Stimulated activated CD8-positive, alpha-beta memory T cell treated with anti-CD3 and anti-CD28 coated beads, Interleukin-7, amount 100 ng/mL, for 24 hours (primary cell): ENCODE measurements at regions not wholly inside any gene's neighbourhood (a gene's known extent, or its start where the extent isn't known, plus 50 kb on each side); places are given as distances from the start of the nearest gene placed in this dataset.

ENCODE experiments used
- DNase-seq: peaks from one replicate; pipeline ENCODE4 v3.0.0-alpha.2; 2020; ENCODE audit warnings: low read depth

DNA sequence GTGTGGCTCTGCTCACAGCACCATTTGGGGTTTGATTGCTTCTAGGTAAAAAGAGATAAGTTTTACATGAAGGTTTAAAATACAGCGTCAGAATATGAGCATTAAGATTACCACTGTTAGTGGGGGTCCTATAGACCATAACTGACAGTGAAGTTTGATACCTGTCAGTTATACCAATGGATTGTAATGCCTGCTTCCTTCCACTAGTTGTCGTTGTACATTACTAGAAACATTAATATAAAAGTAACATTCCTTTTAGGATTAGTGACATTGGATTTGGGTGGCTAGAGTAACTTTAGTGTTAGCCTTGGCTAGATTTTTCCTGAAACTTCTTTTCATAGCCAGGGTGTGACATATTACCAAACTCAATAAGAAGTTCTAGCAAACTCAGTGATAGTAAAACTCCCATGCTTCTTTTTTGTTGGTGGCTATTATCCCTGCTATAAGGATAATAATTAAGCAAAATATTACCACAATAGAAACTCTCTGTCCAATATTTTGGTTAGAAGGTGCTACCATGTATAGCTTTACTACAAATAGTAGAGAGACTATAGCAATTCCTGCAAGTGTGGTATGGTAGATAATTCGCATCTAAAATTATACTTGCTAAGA, 57.1 kb downstream of the FAM181B start:
- no peak for DNase-seq

DNA sequence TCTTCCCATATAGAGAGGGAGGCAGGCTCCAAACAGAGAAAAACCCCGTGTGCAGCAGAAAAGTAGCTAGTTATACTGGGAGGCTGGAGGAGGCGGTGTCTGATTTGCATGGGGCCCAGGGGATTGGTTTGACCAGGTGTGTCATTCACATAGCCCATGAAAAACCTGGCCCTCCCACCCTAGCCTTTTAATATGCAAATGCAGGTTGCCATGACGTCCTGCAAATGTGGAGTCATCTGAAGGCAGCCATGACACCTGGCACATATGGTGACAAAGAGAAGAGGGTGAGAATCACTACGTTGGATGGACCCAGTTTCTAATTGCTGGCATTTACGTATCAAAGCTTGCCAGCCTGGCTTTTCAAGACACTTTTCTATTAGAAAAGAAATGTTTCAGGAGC, 57.8 kb downstream of the FAM181B start:
- DNase-seq = no peak

DNA sequence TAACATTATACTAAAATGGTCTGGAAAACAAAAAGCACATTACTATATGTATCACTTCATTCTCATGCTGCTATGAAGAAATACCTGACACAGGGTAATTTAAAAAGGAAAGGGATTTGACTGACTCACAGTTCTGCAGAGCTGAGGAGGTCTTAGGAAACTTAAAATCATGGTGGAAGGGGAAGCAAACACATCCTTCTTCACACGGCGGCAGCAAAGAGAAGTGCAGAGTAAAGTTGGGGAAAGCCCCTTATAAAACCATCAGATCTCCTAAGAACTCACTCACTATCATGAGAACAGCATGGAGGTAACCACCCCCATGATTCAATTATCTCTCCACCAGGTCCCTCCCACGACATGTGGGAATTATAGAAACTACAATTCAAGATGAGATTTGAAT, 60.0 kb downstream of the FAM181B start:
- DNase-seq = no peak

DNA sequence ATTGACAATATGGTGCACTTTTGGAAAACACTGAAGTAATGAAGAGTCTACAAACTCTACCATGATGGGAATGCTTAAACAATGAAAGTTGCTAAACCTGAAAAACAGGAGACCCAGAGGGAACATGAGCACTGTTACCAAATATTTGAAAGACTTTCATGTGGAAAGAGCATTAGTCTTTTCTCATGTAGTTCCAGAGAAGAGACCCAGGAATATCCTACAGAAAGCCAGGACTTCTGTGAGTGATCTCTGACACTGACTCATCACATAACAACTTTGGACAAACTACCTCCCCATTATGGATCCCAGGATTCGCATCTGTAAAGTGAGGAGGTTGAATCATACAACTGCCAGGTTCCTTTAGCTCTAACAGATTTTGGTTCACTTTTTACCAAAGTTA, 62.2 kb downstream of the FAM181B start:
- no peak for DNase-seq

DNA sequence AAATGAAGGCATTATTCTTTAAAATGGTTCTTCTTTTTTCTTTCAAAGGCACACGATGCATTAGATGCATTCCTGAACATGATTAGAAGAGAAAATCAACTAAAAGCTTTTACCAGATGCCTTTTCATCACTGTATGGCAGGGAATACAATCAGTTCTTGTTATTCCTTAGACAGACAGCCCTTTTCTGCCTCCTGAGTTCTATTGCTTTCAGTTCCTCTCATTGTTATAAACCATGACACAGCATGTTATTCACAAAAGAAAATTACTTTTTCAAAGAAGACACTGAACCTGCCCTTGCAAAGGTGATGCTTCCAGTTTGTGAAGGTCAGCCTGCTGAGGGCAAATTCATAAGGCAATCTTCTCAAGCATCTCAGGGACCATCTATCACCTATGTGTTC, 70.1 kb downstream of the FAM181B start:
- DNase-seq = no peak

DNA sequence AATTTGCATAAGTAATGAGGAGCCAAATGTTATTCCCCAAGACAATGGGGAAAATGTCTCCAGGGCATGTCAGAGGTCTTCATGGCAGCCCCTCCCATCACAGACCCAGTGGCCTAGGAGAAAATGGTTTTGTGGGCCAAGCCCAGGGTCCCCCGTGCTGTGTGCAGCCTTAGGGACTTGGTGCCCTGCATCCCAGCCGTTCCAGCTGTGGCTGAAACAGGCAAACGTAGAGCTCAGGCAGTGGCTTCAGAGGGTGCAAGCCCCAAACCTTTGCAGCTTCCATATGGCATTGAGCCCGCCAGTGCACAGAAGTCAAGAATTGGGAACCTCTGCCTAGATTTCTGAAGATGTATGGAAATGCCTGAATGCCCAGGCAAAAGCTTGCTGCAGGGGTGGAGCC, 79.9 kb downstream of the FAM181B start:
- no peak for DNase-seq

DNA sequence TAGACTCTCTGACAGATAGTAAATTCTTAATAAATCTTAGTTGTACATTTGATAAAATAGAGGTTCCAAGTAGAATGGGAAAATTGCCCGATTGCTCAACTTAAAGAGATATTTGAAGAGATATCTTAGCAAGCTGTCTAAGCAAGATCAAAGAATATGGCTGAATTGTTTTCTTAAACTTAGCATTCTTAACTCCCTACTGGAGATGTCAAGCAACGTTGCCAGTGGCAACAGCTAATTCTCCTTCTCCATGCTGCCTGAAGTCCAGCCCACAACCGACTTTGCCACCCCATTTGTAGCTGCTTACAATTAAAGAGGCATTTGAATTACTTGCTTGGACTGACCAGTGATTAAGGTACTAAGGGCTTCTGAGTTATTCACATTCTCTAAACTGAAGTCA, 94.4 kb downstream of the FAM181B start:
- no peak for DNase-seq

DNA sequence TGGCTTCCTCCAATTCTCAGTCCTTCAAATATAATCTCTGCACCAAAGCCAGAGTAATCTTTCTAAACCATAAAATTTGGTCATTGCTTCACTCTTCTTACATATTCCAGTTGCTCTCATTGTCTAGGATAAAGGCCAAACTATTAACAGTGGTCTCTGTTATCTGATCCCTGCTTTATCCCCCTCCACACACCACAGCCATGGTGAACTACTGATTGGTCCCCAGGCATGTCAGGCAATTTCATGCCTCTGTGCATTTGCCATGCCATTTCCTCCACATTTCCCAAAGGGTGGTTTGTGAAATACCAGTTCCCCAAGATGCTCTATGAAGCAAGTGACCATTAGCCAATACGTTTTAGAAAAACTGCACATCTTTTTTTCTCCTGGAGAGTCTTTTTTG, 97.0 kb downstream of the FAM181B start:
- DNase-seq = no peak

DNA sequence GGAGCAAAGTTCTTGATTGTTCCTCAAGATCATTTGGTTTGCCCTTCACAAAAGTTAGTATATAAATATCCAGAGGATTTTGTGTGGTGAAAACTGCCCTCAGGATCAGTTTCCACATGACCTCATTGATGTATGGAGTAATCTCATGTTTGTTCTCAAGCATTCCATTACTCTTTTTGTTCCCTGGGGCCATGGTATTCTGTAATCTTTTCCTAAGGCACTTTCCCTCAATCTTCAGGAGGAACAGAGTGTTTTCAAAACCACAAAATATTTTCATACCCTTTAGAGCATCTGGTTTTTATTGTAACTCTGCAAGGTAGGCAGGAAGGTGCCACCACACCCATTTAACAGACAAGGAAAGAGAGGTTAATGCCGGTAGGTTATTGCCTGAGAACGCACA, 99.6 kb downstream of the FAM181B start:
- no peak for DNase-seq

DNA sequence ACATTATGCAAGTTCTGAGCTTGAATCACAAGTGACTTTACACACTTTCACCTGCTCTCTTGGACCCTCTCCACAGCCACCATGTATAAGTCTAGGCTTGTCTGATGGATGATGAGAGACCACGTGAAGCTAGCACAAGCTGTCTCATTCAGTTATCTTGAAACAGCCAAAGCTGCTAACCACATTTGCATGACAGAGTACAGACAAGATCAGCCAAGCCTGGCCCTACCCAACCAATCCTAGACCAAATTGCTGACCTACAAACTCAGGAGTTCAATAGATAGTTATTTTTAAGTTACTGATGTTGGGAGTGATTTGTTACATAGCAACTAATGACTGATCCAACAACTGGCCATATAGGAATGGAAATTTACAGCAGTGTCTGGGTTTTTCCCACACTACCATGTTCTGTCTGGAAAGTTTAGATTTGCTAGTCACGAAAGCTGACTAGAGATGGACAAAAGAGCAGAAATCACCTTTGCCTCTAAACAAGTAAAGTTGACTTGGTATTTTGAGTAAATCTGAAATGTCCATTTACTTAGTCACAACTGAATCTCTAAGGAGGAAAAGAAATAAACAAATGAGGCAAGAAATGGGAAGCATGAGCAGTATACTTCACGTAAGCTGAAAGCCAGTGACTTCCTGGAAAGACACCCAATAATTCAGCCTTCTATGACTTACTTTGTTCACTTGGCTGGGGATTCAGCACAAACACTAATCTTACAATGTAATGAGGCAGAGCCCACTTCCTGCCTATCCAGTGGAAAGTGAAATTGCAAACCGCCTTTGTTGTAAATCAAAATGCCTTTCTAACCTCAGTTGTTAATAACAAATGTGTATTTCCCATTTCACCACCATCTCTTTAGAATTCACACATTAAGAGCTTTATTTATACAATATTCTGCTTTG, 101.7 kb downstream of the FAM181B start:
- DNase-seq = no peak

DNA sequence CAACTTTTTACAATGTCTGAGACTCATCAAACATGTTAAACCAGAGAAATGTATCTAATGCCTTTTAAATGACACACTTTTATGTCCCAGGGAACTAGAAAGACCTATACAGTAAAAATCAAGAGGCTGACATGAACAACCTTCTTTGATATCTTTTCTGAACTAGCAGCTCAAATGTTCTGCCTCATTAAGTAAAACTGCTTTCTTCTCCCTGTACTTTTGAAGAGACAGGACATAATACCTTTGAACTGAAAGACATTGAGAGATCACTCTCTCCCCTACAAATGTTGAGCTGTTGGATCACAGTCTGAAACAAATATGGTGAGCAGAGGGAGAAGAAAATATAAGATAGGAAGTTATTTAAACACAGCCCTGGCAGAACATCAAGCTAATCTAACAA, 123.0 kb downstream of the FAM181B start:
- no peak for DNase-seq

DNA sequence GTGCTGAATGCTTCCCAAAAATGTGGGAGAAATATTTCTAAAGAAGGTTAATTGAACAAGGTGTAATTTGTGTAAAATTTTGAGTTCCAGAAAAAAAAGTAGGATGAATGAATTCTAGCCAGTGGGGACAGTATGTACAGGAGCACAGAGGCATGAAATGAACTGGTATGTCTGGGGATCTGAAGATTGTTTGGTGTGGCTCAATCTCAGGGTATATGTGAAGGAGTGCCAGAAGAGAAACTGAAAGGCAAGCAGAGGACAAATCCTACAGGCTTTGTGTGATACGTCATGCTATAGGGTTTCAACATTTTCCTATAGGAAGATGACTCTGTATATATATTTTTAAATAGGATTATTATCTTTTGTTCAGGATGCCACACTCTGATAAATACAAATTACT, 126.9 kb downstream of the FAM181B start:
- no peak for DNase-seq

DNA sequence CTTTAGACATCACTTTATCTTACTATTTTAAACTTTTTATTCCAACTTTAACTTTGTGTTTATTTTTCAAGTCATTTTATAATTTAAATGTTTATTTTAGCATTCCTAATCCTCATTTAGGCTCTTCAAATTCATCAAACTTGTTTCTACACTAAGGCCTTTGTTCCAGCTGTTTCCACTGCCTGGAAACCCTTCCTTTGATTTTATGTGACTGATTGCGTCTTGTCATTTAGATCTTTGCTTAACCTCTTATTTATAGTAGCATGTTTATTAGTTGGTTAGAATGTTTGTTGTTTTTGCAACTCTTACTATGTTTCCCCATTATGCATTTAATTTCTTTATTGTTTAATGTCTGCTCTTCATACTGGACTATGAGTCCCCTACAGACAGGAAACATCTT, 132.0 kb downstream of the FAM181B start:
- DNase-seq = no peak

DNA sequence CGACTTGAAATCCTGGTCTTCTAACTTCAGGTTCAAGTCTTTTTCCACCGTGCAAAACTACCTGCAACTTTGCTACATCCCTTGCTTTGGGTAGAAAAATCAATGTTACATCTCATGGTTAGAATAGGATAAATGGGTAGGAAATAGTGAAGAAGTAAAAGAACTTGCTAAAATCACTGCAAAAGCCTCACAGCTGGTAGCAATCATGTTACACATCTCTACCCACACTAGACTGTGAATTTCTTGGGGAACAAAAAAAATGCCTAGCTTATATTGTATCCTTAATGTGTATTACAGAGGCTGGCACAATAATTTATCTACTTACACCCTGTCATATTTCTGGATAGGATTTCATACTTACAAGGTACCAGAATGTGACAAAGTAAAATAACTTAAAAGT, 133.8 kb downstream of the FAM181B start:
- no peak for DNase-seq

DNA sequence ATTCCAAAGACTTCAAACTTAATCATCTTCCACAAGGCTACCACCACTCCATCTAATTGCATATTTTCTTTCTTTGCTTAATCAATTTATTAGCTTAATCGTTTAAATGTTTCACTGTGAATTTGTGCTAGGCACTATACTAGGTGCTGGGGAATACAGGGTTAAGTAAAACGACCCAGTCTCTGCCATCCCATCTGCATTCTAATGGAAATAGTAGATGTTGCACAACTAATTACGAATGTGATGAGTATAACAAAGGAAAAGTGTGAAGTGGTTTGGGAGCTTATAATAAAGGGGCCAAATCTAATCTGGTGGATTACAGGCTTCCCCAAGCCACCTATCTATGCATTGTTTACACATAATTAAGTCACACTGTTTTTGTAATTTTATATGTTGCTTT, 147.1 kb downstream of the FAM181B start:
- DNase-seq = no peak

DNA sequence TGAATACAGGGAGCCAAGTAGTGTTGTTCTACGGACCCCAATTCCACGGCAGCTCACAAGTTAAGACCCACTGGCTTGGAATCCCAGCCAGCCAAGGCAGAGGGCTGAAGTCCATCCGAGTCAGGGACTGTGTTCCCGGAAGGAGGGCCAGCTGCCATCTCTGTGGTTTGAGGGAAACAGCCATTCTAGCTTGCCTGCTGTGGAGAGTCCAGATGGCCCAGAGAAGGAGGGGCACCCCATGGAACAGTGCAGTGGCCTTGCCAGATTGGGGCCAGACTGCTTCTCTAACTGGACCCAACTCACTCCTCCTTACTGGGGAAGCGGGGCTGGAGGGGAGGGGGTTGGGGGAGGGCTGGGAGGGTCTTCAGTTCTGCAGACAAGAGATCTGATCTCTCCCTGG, 156.4 kb downstream of the FAM181B start:
- no peak for DNase-seq

DNA sequence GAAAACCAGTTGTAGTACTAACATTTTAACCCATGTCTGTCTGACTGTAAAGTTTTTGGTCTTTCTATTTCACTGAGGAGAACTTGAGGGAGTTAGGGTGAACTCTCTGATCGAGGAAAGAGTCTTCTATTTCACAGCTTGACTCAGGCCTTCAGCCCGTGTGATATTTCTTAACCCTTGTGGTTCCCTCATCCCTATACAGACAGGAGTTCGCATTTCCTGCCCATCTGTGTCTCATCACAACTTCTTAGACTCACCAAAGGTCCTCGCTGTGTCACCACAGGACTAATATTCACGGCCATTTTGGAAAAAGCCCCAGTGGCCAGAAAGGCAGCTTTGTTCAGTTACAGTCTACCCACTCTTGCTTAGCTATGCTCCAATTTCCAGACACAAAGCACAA, 172.8 kb downstream of the FAM181B start:
- no peak for DNase-seq

DNA sequence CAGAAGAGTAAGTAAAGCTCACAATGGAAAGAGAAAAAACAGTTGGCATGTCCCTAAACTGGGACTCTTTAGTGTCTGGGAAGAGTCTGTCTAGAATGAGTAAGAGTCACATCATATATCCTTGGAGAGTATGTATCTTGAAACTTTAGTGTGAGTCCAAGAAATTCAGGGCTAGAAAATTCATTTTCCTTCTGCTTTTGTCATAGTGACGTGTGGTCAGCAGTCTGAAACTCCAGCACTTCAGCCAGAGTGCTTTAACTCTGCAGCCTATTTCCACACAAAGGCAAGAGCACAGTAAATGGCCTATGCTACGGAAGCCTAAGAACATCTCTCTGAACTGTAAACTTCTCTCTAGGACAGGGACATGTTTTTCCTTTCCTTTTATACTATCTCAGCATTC, 174.1 kb downstream of the FAM181B start:
- DNase-seq = no peak

DNA sequence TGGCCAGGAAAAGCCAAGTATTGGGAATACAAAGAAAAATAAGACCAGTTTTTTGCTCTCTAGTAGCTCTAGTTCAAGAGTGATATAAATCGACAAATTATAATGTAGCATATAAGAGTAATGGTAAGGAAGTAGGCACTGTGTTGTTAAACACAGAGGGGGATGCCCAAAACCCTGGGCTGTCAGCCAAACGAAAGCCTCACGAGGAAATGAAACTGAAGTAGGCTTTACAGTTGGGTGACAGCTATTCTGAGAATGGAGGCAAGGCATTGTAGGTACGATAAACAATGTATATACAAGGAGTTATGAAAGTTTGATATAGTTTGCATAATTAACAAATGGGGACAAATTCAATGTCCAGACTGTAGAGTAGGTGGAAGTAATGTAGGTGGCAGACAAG, 176.4 kb downstream of the FAM181B start:
- DNase-seq = no peak

DNA sequence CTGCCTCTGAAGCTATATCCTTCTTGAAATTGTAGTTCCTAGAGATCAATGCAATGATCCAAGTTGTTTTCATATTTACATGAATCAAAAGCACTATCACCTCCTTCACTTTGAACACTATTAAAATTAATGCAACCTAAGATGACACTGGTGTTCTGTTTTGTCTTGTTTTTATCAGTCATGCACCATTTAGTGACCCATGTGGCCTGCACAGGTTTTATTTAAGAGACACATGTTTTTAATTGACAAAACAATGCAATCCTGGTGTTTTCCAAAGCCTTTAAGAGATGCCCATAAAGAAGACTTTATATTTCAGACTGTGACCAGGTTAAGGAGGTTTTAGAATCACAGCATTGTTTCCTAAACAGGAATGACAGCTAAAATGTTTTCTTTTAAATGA, 177.5 kb downstream of the FAM181B start:
- DNase-seq = no peak

DNA sequence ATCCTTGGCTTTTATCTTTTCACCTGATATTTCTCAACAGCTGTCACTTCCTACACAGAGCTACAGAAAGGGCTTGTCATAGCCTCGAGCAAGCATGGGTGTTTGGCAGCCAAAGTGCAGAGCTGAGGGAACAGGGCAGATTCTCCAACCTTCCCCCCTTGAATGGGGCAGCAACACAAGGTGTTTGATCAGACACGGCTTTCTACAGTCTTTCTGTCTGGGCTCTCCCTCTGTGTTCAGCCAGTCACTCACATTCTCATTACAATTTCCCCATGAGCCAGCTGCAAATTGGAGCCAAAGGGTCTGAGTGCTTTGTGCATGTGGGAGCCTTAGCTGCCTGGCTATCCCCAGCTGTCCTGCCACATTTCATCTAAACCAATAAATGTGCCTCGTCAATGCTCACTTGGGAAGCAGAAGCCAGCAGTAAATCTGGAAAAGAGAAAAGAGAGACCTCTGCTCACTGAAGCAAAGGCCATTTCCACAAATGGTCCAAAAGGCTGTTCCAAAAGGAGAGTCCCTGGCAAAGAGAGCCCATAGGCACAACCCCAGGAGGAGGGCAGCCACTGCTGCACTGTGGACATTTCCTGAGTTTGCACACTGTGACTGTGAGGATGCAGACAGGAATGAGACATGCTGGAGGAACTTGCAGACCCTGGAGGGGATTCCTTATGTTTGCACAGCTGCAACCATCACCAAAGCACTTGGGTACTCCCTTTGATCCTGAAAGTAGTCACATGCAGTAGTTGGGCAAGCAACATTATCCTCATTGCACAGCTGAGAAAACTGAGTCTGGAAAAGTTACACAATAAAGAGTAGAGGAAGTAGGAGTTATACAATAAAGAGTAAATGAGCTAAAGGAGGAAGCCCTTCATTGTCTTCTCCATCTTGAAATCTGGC, 186.8 kb downstream of the FAM181B start:
- DNase-seq = no peak

DNA sequence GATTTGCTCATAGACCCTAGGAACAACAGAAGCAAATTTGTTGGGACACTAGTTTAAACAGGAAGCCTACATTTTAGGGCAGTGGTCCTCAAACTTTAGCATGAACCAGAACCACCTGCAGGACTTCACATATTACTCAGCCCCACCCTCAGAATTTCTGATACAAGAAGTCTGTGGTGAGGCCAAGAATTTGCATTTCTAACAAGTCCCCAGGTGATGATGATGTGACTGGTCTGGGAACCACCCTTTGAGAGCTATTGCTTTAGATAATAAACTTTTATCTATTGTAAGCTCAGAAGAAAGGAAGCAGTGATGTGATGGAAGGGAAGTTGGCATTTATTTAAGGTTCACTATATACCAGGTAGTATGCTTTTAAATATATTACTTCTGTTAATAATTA, 194.0 kb downstream of the FAM181B start:
- no peak for DNase-seq

DNA sequence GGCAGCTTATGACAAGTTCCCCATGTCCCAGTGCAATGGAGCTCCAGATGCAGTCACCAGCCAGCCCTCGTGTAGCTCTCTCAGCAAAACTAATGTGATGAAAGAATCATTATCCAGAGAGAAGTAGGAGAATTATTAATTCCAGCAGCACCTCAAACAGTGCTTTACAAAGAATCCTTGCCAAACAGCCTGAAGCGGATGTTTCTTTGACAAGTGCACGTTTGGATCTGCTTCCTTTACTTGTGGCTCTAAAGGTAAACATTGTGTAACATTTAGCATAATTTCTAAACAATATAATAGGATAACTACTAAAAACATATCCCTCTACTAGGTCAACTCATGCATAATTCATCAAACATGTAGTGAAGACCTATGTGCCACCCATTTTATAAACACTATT, 197.0 kb downstream of the FAM181B start:
- no peak for DNase-seq
